HG03095 (cell line): ENCODE measurements at regions not wholly inside any gene's neighbourhood (a gene's known extent, or its start where the extent isn't known, plus 50 kb on each side); places are given as distances from the start of the nearest gene placed in this dataset.

Experiments used
- ATAC-seq: cut with Tn5 transposase; IDR thresholded peaks from one replicate; pipeline ENCODE4 v1.9.1; 2021; ENCODE audit warnings: moderate library complexity; ENCODE audit not compliant: unreplicated experiment

- peak; percentile 85 for ATAC-seq
Measured at GRCh38 chr17:62119373-62119772, 54.3 kb upstream of the MED13 start.
